ENCODE measurements at regions not wholly inside any gene's neighbourhood (a gene's known extent, or its start where the extent isn't known, plus 50 kb on each side); places are given as distances from the start of the nearest gene placed in this dataset.

DNA sequence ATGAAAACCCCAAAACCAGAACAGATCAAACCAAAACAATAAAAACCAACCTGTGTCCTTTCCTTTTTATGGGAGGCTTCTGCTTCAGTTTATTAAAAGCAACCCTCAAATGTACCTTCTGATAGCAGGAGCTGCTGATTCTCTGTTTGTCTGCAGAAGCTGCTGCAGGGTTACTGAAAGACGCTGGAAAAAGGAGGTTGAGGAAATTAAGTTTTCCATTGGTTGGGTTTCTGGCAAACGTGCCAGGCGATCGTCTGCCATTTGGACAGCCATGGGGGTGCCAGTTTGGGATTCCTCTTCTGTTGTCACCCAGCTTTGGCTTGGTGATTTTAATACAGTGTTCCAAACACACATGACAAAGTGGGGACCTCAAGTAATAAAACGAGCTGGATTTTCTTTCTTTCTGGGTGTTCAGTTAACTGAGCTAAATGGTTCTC lies 185.4 kb upstream of the ZFHX3 start:
- no peaks in the 10 kb centered on the region for H4K20me1 ChIP-seq (ENCODE audit: insufficient read depth)
- TF ChIP-seq POLR2A (IDR thresholded peaks at IDR 0.05; ENCODE audit: borderline replicate concordance, extremely low read depth, insufficient read depth, insufficient read length) (no peak), RAD21 (IDR thresholded peaks at IDR 0.05; ENCODE audit: low read depth) (no peak), CBX3 (IDR thresholded peaks at IDR 0.05; ENCODE audit: low read depth) (no peak), EGR1 (IDR thresholded peaks at IDR 0.05; ENCODE audit: low read depth) (no peak), CEBPB (IDR thresholded peaks at IDR 0.05; ENCODE audit: low read depth) (no peak), ELF1 (IDR thresholded peaks at IDR 0.05; ENCODE audit: borderline replicate concordance, low read depth) (no peak), SIN3A (IDR thresholded peaks at IDR 0.05; ENCODE audit: low read depth) (no peak), ZNF274 (IDR thresholded peaks at IDR 0.05; ENCODE audit: low read depth, low read length) (no peak), EZH2phosphoT487 (IDR thresholded peaks at IDR 0.05; ENCODE audit: borderline replicate concordance) (no peak), SRF (IDR thresholded peaks at IDR 0.05; ENCODE audit: low read depth) (no peak), ZFX (IDR thresholded peaks at IDR 0.05) (no peak), TCF7L2 (IDR thresholded peaks at IDR 0.05; ENCODE audit: borderline replicate concordance, extremely low read depth, insufficient read depth, insufficient read length) (no peak), SP1 (IDR thresholded peaks at IDR 0.05; ENCODE audit: low read depth) (no peak)
- TF ChIP-seq, protein P1, sequence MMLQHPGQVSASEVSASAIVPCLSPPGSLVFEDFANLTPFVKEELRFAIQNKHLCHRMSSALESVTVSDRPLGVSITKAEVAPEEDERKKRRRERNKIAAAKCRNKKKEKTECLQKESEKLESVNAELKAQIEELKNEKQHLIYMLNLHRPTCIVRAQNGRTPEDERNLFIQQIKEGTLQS (IDR thresholded peaks at IDR 0.05), result no peak
- TF ChIP-seq, protein P2, sequence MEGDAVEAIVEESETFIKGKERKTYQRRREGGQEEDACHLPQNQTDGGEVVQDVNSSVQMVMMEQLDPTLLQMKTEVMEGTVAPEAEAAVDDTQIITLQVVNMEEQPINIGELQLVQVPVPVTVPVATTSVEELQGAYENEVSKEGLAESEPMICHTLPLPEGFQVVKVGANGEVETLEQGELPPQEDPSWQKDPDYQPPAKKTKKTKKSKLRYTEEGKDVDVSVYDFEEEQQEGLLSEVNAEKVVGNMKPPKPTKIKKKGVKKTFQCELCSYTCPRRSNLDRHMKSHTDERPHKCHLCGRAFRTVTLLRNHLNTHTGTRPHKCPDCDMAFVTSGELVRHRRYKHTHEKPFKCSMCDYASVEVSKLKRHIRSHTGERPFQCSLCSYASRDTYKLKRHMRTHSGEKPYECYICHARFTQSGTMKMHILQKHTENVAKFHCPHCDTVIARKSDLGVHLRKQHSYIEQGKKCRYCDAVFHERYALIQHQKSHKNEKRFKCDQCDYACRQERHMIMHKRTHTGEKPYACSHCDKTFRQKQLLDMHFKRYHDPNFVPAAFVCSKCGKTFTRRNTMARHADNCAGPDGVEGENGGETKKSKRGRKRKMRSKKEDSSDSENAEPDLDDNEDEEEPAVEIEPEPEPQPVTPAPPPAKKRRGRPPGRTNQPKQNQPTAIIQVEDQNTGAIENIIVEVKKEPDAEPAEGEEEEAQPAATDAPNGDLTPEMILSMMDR (IDR thresholded peaks at IDR 0.05 in 2 of 3, conservative IDR thresholded peaks at IDR 0.05 in 1 of 3; ENCODE audit: borderline replicate concordance in 1 of 3, insufficient read depth in 1 of 3, low read depth in 2 of 3, low read length in 2 of 3), result no peak
- TF ChIP-seq, protein P3, sequence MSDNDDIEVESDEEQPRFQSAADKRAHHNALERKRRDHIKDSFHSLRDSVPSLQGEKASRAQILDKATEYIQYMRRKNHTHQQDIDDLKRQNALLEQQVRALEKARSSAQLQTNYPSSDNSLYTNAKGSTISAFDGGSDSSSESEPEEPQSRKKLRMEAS (IDR thresholded peaks at IDR 0.05), result no peak
- peak overlapping the region; percentile 40 to 48; a peak in 3 of 4 replicates for H3K4me3 ChIP-seq (replicated peaks in 1 of 2; ENCODE audit: low read depth in 1 of 2, low read length in 2 of 2)
- no peak for DNase-seq (ENCODE audit: low read depth, low spot score)
- no peaks in the 10 kb centered on the region for H3K36me3 ChIP-seq (ENCODE audit: control insufficient read depth in 1 of 2, insufficient read depth in 2 of 2, low read length in 2 of 2)
- no peak overlapping the region for H3K9ac ChIP-seq (ENCODE audit: low read length)
- H3K27ac ChIP-seq (ENCODE audit: low read depth, low read length), result no peak overlapping the region
- no peaks in the 10 kb centered on the region for H3K9me2 ChIP-seq (ENCODE audit: insufficient read depth)
- H3K4me2 ChIP-seq (ENCODE audit: low read length), result peak overlapping the region; percentile 76
- no TSS peak for BruUV-seq (replicated peaks)
- H2AFZ ChIP-seq (ENCODE audit: low read depth, low read length, poor library complexity, severe bottlenecking), result peak overlapping the region; percentile 89
- ChIA-PET RAD21 (ENCODE audit: low non-redundant PET in 1 of 2, low total read pairs in 2 of 2, uncharacterized antibody in 2 of 2, unreplicated experiment in 2 of 2) (no interaction called here), POLR2A (no interaction called here), CTCF (interaction anchor here (1.5 kb wide), 1 partner anchor 992 kb away, joined by 3 read pairs; no protein-coding TSS in a partner anchor)
- intact Hi-C loops (cut with micrococcal nuclease), result no loop called here
- H3K9me3 ChIP-seq (ENCODE audit: control insufficient read depth in 1 of 2, insufficient read depth in 1 of 2, low read depth in 1 of 2, low read length in 2 of 2), result no peaks in the 10 kb centered on the region
- no peaks in the 10 kb centered on the region; the same call in 1 of the 2 replicates for H3K27me3 ChIP-seq (ENCODE audit: insufficient read depth, low read length)
- H3K79me2 ChIP-seq (ENCODE audit: insufficient read depth, low read length), result no peaks in the 10 kb centered on the region
- H3K4me1 ChIP-seq (ENCODE audit: control insufficient read depth in 1 of 2, insufficient read depth in 2 of 2, low read length in 2 of 2), result peaks cover 3 to 16% of the 10 kb centered on the region in 2 experiments; a peak in 3 of 4 replicates
- ATAC-seq, result no peak
